Fibroblast of lung (primary cell): ENCODE measurements at regions not wholly inside any gene's neighbourhood (a gene's known extent, or its start where the extent isn't known, plus 50 kb on each side); places are given as distances from the start of the nearest gene placed in this dataset.

Experiments
- EZH2 ChIP-seq: IDR thresholded peaks from 2 replicates; pipeline ENCODE4 v1.5.1; 2012; ENCODE audit warnings: low read length, control low read depth, mild to moderate bottlenecking; ENCODE audit errors: missing control alignments
- TF ChIP-seq, protein P1 (sequence below), 2 donors: IDR thresholded peaks in 1 of 2; conservative IDR thresholded peaks in 1 of 2; 1 replicate in 1 of 2; 2 replicates in 1 of 2; pipeline ENCODE4 v1.5.1; 2011 to 2012; ENCODE audit warnings: low read length in 2 of 2, control low read depth in 1 of 2, inconsistent platforms in 1 of 2, low read depth in 1 of 2, mild to moderate bottlenecking in 1 of 2

- TF ChIP-seq, protein P1, sequence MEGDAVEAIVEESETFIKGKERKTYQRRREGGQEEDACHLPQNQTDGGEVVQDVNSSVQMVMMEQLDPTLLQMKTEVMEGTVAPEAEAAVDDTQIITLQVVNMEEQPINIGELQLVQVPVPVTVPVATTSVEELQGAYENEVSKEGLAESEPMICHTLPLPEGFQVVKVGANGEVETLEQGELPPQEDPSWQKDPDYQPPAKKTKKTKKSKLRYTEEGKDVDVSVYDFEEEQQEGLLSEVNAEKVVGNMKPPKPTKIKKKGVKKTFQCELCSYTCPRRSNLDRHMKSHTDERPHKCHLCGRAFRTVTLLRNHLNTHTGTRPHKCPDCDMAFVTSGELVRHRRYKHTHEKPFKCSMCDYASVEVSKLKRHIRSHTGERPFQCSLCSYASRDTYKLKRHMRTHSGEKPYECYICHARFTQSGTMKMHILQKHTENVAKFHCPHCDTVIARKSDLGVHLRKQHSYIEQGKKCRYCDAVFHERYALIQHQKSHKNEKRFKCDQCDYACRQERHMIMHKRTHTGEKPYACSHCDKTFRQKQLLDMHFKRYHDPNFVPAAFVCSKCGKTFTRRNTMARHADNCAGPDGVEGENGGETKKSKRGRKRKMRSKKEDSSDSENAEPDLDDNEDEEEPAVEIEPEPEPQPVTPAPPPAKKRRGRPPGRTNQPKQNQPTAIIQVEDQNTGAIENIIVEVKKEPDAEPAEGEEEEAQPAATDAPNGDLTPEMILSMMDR (conservative IDR thresholded peaks at IDR 0.05 in 1 of 2, IDR thresholded peaks at IDR 0.05 in 1 of 2; ENCODE audit: low read depth in 1 of 2, low read length in 2 of 2) = no peak
- TF ChIP-seq EZH2 = no peak
These were observed 174.1 kb downstream of the PRELID2 start for GRCh38 chr5:145660897-145661640.
